ENCODE measurements at regions not wholly inside any gene's neighbourhood (a gene's known extent, or its start where the extent isn't known, plus 50 kb on each side); places are given as distances from the start of the nearest gene placed in this dataset.

GRCh38 chr13:60790620-60791019, 393.6 kb downstream of the TDRD3 start:
- DNase-seq (ENCODE audit: low read depth) = no peak

- no peak for DNase-seq (ENCODE audit: low read depth)
Measured at GRCh38 chr13:60788156-60788829, 391.3 kb downstream of the TDRD3 start.

DNA sequence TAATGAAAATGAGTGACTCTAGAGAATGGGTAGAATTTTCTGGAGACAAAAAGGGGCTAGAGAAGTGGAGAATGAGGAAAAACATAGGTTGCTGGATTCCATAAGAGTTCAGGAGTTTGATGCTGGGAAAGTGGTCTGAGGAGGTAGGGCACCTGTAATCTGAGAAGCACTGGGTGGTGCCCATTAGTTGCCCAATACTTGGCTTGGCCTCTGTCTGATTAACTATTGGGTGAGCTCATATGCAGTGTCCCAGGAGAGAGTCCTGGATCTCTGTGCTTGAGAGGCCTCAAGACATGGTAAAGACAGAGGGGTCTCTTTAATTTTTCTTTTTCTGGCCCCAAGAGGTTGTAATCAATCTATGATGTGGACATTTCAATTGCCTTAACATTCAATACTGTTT, 390.1 kb downstream of the TDRD3 start:
- DNase-seq (ENCODE audit: low read depth) = no peak

GRCh38 chr13:60772726-60773125, 375.7 kb downstream of the TDRD3 start:
- no peak for DNase-seq (ENCODE audit: low read depth)

- DNase-seq (ENCODE audit: low read depth) = no peak
Measured at GRCh38 chr13:60765700-60766411, 368.8 kb downstream of the TDRD3 start.

DNA sequence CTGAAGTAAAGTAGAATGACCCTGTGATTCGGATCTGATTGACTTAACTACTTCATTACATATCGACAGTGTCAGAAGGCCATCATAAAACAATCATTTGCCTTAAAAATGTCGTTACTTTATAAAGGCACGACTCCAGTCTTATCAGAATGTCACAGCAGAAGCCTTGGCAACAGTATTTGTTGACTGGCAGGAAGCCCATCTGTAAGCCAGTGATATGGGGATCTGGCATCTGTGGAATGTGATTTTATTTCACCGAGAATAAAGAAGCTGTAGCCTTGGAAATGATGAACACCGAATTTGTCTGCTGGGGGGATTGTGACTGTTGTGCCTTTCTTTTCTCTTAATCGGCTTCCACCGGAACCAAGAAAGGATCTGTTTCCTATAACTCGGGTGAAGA, 362.5 kb downstream of the TDRD3 start:
- DNase-seq (ENCODE audit: low read depth) = no peak

- no peak for DNase-seq (ENCODE audit: low read depth)
Measured at GRCh38 chr13:60758637-60759036, 361.6 kb downstream of the TDRD3 start.

DNA sequence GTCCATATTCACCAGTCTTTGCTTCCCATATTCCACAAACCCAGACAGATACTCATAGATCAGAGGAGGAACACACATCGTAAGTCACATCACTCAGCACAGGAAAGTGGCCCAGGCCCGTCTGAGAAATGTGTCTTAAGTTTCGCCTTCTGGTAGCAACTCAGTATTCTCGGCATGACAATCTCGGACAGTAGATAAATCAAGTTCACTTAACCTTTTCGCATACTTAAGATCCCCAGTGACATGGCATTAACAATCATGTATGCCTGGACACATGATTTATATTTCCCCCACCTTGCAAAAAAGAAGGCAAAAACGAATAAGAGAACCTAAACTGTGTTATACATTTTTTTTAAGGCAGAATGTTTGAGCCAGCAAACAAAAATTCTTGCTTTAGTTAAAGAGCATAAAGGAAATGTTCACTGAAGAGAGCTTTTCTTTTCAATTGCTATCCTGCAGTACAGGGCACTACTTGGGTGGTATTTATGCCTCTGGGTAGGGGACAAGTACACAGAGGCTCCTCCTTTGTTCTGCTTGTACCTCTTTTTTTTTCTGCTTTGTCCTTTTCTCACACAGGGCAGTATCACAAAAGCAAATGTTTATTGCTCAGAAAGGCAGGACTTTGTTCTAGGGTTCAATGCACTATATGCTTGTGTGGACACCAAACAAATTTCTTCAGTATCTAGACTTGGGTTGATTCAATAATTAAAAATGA, 360.6 kb downstream of the TDRD3 start:
- no peak for DNase-seq (ENCODE audit: low read depth)

- no peak for DNase-seq (ENCODE audit: low read depth)
Measured at GRCh38 chr13:60756306-60756705, 359.3 kb downstream of the TDRD3 start.

DNA sequence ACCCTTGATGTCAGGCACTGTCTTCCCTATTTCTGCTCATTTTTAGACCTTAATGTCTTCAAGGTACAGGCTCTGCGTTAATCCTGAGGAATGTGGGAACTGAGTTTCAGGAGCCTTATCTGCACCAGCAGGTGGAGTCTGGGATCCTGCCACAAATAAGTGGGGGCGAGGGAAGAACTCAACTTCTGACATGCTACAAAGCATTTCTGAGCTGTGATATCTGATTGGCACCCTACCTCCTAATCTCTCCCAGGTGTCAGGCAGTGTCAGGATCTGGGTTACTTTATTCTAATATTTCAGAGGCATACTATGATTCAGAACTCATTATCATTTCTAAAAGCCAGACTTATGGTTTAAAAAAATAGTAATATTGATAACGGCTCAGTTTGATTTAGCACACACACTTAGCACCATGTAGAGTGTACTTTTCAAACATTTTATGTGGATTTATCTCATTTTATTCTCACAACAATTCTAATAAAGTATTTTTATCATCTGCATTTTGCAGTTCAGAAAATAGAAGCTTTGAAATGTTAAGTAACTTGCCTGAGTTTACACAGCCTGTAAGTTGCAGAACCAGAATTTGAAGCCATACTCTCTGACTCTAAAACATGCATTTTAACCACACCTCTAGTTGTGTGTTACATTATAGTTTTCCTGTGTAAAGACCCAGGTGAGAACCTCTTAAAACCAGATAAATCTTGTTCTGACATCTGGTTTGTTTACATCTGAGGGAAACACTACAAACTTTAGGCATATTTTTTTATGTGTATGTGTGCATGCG, 358.6 kb downstream of the TDRD3 start:
- no peak for DNase-seq (ENCODE audit: low read depth)

GRCh38 chr13:60754211-60755090, 357.4 kb downstream of the TDRD3 start:
- no peak for DNase-seq (ENCODE audit: low read depth)

- DNase-seq (ENCODE audit: low read depth) = no peak
Measured at GRCh38 chr13:60753641-60754040, 356.6 kb downstream of the TDRD3 start.

DNA sequence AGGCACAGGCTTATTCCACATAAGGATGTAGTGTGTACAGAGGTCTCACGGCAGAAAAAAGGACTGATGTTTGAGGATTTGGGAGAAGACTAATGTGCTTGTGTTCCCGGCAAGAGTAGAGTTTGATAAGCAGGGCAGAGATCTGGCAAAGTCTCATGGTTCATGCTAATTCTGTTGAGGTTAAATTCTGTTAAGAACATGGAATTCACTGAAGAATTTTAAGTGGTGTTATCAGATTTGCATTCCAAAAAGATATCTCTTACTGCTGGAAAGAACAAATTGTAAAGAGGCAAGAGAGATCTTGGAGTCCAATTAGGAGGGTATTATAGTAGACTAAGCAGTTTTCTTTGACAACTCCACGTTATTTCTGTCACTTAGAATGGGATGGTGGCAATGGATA, 348.3 kb downstream of the TDRD3 start:
- no peak for DNase-seq (ENCODE audit: low read depth)

- no peak for DNase-seq (ENCODE audit: low read depth)
Measured at GRCh38 chr13:60733933-60734332, 336.9 kb downstream of the TDRD3 start.

- no peak for DNase-seq (ENCODE audit: low read depth)
Measured at GRCh38 chr13:60727140-60727539, 330.1 kb downstream of the TDRD3 start.

DNA sequence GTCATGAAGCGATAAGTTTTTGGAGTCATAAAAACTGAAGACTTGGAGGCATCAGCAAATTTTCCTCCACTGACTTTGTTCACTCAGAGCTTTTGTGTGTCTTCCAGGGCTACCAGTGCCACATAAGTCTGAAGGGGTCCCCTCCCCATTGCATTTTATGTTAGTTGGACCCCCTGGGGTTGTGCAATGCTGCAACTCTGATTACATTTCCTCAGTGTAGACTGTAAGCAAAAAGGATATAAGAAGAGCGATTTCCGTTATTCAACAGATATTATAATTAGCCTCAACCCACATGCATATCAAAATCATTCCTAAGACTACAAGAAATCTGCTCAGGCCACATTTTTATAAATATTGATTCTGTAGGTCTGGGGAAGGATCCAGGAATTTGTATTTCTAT, 324.0 kb downstream of the TDRD3 start:
- DNase-seq (ENCODE audit: low read depth) = no peak

- DNase-seq (ENCODE audit: low read depth) = no peak
Measured at GRCh38 chr13:60720590-60720989, 323.6 kb downstream of the TDRD3 start.

GRCh38 chr13:60716313-60716712, 319.3 kb downstream of the TDRD3 start:
- no peak for DNase-seq (ENCODE audit: low read depth)

GRCh38 chr13:60707878-60708277, 310.9 kb downstream of the TDRD3 start:
- DNase-seq (ENCODE audit: low read depth) = no peak

DNA sequence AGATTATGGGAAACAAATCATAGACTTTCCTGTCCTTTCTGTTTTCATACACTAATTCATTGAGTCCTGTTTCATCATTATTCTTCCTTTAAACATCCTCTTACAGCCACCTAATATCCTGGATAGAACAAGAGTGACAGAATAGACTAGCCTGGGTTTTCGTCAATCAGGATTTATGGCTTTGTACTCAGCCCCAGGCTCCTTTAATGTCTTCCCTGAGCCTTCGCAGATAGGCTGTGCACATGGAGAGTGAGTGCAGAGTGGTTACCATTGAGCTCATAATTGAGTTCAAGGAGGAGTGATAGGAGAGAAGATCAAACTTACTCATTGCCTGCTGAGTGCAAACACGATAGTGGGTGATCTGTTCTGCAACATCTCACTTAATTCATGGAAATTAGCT, 304.9 kb downstream of the TDRD3 start:
- no peak for DNase-seq (ENCODE audit: low read depth)

DNA sequence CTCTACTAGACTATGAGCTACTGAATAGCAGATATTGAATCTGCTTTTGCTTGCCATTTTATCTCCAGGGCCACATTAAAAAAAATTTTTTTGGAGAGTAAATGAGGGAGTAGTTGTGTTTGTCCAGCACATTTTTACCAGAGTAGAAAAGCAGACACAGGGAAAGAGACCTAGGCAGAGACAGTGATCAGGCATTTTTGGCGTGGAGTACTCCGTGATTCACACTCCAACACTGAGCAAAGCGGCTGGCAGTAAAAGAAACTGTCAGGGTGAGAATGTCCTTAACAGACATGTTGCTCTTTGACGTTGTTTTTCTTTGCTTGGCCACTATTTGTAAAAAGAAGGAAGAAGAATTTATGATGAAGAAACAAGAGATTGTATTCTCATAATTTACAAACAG, 304.0 kb downstream of the TDRD3 start:
- no peak for DNase-seq (ENCODE audit: low read depth)
